NB4 (cell line): ENCODE measurements at regions not wholly inside any gene's neighbourhood (a gene's known extent, or its start where the extent isn't known, plus 50 kb on each side); places are given as distances from the start of the nearest gene placed in this dataset.

Experiments used
- POLR2A ChIP-seq: IDR thresholded peaks from 2 replicates; pipeline ENCODE4 v1.6.1; 2011; ENCODE audit warnings: mild to moderate bottlenecking; ENCODE audit not compliant: insufficient read length; ENCODE audit errors: extremely low read depth
- TF ChIP-seq, protein P1 (sequence below): IDR thresholded peaks from one replicate; pipeline ENCODE4 v1.5.1; 2012; ENCODE audit warnings: low read depth, low read length
- TF ChIP-seq, protein P2 (sequence below): IDR thresholded peaks from 2 replicates; pipeline ENCODE4 v1.6.1; 2011; ENCODE audit warnings: low read depth, low read length

DNA sequence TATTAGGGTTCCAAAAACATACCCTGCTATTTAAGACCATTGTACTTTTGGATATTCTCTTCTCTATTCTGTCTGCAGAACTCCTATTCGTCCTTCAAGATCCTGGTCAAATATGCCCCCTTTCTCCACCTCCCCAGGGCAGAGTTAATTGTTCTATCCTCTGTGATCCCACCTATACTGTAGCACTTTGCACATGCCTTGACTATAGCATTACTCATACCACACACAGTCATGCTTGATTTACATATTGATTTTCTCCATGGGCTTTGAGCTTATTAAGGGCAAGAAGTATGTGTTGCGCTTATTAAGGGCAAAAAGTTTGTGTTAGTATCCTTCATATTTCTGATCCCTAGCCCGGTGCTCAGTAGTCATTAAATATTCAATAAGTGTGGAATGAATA is 263.7 kb upstream of the CADM1 start:
- TF ChIP-seq, protein P1, sequence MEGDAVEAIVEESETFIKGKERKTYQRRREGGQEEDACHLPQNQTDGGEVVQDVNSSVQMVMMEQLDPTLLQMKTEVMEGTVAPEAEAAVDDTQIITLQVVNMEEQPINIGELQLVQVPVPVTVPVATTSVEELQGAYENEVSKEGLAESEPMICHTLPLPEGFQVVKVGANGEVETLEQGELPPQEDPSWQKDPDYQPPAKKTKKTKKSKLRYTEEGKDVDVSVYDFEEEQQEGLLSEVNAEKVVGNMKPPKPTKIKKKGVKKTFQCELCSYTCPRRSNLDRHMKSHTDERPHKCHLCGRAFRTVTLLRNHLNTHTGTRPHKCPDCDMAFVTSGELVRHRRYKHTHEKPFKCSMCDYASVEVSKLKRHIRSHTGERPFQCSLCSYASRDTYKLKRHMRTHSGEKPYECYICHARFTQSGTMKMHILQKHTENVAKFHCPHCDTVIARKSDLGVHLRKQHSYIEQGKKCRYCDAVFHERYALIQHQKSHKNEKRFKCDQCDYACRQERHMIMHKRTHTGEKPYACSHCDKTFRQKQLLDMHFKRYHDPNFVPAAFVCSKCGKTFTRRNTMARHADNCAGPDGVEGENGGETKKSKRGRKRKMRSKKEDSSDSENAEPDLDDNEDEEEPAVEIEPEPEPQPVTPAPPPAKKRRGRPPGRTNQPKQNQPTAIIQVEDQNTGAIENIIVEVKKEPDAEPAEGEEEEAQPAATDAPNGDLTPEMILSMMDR: no peak
- TF ChIP-seq POLR2A: no peak
- TF ChIP-seq, protein P2, sequence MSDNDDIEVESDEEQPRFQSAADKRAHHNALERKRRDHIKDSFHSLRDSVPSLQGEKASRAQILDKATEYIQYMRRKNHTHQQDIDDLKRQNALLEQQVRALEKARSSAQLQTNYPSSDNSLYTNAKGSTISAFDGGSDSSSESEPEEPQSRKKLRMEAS: no peak
